ENCODE measurements at regions not wholly inside any gene's neighbourhood (a gene's known extent, or its start where the extent isn't known, plus 50 kb on each side); places are given as distances from the start of the nearest gene placed in this dataset.

GRCh38 chr4:130576218-130576617, 1480.3 kb downstream of the C4orf33 start:
- no peaks in the 10 kb centered on the region for H3K27me3 ChIP-seq (replicated peaks; ENCODE audit: insufficient read depth)
- TF ChIP-seq CTCF (IDR thresholded peaks at IDR 0.05) (no peak), POLR2A (IDR thresholded peaks at IDR 0.05) (no peak), POLR2AphosphoS5 (IDR thresholded peaks at IDR 0.05) (no peak)
- intact Hi-C loops (cut with DNase I) = no loop called here
- H3K27ac ChIP-seq = no peak overlapping the region
- WGBS = 68% methylated on average over 1 of the region's 1 CpG
- H3K9me3 ChIP-seq = no peaks in the 10 kb centered on the region
- H3K4me1 ChIP-seq (replicated peaks) = no peaks in the 10 kb centered on the region
- no peak for DNase-seq (ENCODE audit: low spot score)
- no peaks in the 10 kb centered on the region for H3K36me3 ChIP-seq
- H3K4me3 ChIP-seq = no peak overlapping the region

- H3K9me3 ChIP-seq = no peaks in the 10 kb centered on the region
- no peaks in the 10 kb centered on the region for H3K4me1 ChIP-seq (replicated peaks)
- 35% methylated on average over 2 of the region's 2 CpGs for WGBS
- no peaks in the 10 kb centered on the region for H3K36me3 ChIP-seq
- intact Hi-C loops (cut with DNase I) = no loop called here
- DNase-seq (ENCODE audit: low spot score) = no peak
- H3K27me3 ChIP-seq (replicated peaks; ENCODE audit: insufficient read depth) = no peaks in the 10 kb centered on the region
- H3K27ac ChIP-seq = no peak overlapping the region
- no peak overlapping the region for H3K4me3 ChIP-seq
- TF ChIP-seq POLR2AphosphoS5 (IDR thresholded peaks at IDR 0.05) = no peak
- TF ChIP-seq POLR2A (IDR thresholded peaks at IDR 0.05) = no peak
- no peak for TF ChIP-seq CTCF (IDR thresholded peaks at IDR 0.05)
Measured at GRCh38 chr4:130591091-130591490, 1495.1 kb downstream of the C4orf33 start.

- TF ChIP-seq POLR2AphosphoS5 (IDR thresholded peaks at IDR 0.05) (no peak), CTCF (IDR thresholded peaks at IDR 0.05) (no peak), POLR2A (IDR thresholded peaks at IDR 0.05) (no peak)
- Histone ChIP-seq H3K36me3 (no peaks in the 10 kb centered on the region), H3K27ac (no peak overlapping the region), H3K4me3 (no peak overlapping the region), H3K27me3 (replicated peaks; ENCODE audit: insufficient read depth) (no peaks in the 10 kb centered on the region), H3K4me1 (replicated peaks) (no peaks in the 10 kb centered on the region), H3K9me3 (no peaks in the 10 kb centered on the region)
- WGBS = 68% methylated on average over 4 of the region's 4 CpGs
- intact Hi-C loops (cut with DNase I) = no loop called here
- DNase-seq (ENCODE audit: low spot score) = no peak
Measured at GRCh38 chr4:130600706-130601105, 1504.8 kb downstream of the C4orf33 start.

- H3K4me1 ChIP-seq (replicated peaks) = no peaks in the 10 kb centered on the region
- DNase-seq (ENCODE audit: low spot score) = no peak
- no peaks in the 10 kb centered on the region for H3K27me3 ChIP-seq (replicated peaks; ENCODE audit: insufficient read depth)
- 85% methylated on average over 3 of the region's 3 CpGs for WGBS
- H3K9me3 ChIP-seq = no peaks in the 10 kb centered on the region
- H3K4me3 ChIP-seq = no peak overlapping the region
- H3K36me3 ChIP-seq = no peaks in the 10 kb centered on the region
- TF ChIP-seq CTCF (IDR thresholded peaks at IDR 0.05) (no peak), POLR2AphosphoS5 (IDR thresholded peaks at IDR 0.05) (no peak), POLR2A (IDR thresholded peaks at IDR 0.05) (no peak)
- H3K27ac ChIP-seq = no peak overlapping the region
- intact Hi-C loops (cut with DNase I) = no loop called here
Measured at GRCh38 chr4:130603043-130603442, 1507.1 kb downstream of the C4orf33 start.

- Histone ChIP-seq H3K9me3 (no peaks in the 10 kb centered on the region), H3K4me1 (replicated peaks) (no peaks in the 10 kb centered on the region), H3K4me3 (no peak overlapping the region), H3K36me3 (no peaks in the 10 kb centered on the region), H3K27me3 (replicated peaks; ENCODE audit: insufficient read depth) (no peaks in the 10 kb centered on the region), H3K27ac (no peak overlapping the region)
- TF ChIP-seq POLR2A (IDR thresholded peaks at IDR 0.05) (no peak), CTCF (IDR thresholded peaks at IDR 0.05) (no peak), POLR2AphosphoS5 (IDR thresholded peaks at IDR 0.05) (no peak)
- intact Hi-C loops (cut with DNase I) = no loop called here
- WGBS = 92% methylated on average over 3 of the region's 3 CpGs
- DNase-seq (ENCODE audit: low spot score) = no peak
Measured at GRCh38 chr4:130608121-130608520, 1512.2 kb downstream of the C4orf33 start.
